GM19455 (cell line): ENCODE measurements at regions not wholly inside any gene's neighbourhood (a gene's known extent, or its start where the extent isn't known, plus 50 kb on each side); places are given as distances from the start of the nearest gene placed in this dataset.
"Not testable (repeated sequence)": the region's sequence is repeated elsewhere in the genome, so short reads cannot be mapped to it uniquely, and the experiment has no call there.

Experiments used
- ATAC-seq: cut with Tn5 transposase; IDR thresholded peaks from one replicate; pipeline ENCODE4 v1.9.1; 2021; ENCODE audit not compliant: unreplicated experiment

- no peak for ATAC-seq
Measured at GRCh38 chr4:66855956-66856355, 689.3 kb downstream of the CENPC start.

GRCh38 chr4:66853845-66854244, 691.5 kb downstream of the CENPC start:
- no peak for ATAC-seq

GRCh38 chr4:66852843-66853242, 692.5 kb downstream of the CENPC start:
- ATAC-seq: no peak

DNA sequence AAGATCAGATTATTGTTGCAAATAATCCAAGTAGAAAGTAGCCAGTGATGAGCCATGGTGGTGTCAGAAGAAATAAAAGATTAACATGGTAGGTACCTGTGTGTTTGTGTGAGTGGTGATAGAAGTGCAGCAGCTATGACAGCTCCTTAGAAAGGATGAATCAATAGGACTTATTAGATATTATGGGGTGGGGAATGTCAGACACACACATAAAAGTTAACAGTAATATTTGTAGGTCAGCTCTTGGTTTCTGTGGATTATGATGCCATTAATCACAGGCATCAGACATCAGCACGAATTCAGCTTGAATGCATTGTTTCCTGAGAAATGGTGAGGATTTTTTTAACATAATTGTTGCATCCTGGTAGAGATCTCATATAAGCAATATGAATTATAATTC, 695.7 kb downstream of the CENPC start:
- no peak for ATAC-seq

- no peak for ATAC-seq
Measured at GRCh38 chr4:66842724-66843088, 702.6 kb downstream of the CENPC start.

- no peak for ATAC-seq
Measured at GRCh38 chr4:66842026-66842723, 703.1 kb downstream of the CENPC start.

- no peak for ATAC-seq
Measured at GRCh38 chr4:66840178-66840577, 705.1 kb downstream of the CENPC start.

DNA sequence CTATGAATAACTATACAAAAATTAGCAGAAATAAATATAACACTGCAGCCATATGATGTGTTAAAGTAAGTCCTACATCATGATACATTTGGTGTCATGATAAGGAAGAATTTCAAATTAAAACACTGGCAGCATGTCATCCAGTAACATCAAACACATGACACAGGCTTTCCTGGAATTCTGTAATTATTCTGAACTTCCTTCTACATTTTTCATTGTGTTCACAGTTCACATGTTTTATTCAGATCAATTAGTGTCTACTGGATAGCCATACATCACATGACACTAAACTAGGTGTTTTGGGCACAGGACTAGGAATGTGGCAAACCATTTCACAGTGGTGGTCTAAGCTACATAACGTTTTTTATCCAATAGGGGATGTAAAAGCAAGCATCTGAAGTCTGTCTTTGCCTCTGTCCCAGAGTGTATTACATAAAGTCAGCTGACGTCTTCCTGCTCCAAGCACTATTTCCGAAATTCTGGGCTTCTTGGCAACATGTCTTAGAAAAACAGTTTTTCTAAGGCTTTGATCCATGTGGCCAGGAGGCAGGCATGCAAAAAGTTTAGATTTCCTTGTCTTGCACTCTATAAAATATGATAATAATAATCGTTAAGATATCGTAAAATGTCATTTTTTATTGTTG, 707.9 kb downstream of the CENPC start:
- ATAC-seq: no peak

DNA sequence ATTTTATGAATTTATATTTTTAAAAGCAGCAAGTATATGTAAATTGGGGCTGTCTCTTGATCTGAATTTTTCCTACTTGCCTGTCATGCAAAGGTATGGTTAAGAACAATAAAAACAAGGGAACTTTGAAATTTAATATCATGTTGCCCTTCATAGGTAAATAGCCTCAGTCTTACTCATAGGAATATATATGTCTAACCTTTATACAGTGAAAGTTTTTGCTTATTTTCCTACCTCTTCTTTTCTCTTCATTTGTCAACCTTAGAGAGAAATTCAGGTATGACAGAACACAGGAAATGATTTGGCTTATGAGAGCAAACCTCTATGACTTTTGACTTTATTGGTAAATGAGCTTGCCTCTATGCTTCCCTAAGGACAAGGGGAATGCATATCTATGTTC, 716.0 kb downstream of the CENPC start:
- no peak for ATAC-seq

GRCh38 chr4:66820681-66821080, 724.6 kb downstream of the CENPC start:
- no peak for ATAC-seq

- no peak for ATAC-seq
Measured at GRCh38 chr4:66814277-66814676, 731.0 kb downstream of the CENPC start.

DNA sequence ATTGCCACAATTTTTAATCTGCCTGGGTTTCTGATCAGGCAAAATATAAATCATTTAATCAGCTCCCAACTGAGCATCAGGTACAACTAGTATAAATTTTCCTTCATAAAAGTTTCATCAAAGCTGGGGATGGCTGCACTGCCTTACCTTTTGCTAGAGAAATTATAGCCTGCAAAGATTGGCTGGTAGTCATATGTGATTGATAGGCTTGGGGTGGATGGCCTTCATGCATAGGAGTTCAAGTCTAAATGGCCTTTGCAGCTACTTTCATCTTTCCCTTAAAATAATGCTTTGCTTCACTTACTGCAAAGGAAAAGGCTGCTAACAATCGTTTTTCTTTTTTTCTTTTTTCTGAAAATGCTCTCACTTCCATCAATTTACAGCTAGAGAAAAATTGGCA, 739.7 kb downstream of the CENPC start:
- ATAC-seq: no peak

DNA sequence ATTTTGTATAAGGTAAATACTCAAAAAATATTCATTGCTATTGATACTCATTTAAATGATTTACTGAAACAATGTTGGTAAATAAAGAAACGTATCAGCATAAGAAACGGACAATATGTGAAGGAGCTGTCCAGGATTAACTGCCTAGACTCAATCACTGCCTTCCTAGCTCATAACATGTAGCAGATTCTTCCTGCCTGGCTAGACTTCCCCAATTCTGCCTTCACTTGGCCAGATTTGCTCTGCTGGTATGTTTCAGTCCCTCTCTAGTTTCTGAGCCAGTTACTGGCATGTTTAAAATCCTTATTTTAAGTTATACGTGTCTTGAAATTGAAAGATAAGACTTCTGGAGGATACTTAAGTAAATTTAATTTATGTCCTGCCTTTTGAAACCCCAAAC, 740.3 kb downstream of the CENPC start:
- ATAC-seq: no peak

DNA sequence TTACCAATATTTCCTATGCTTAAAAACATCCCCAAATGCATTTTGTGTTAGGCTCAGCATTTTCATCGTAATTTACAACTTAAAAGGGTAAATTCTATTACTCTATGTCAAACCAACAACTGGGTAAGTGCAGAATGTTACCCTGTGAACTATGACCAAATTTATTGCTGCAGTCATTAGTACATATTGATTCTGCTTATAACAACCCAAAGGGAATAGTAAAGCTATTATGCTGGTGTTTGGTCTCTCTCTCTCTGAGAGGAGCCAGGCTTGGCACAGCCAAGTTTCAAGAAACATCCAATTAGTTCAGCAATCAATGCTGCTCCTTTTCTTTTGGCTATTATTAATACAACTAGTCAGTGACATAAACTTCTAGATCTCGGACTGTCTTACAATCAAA, 747.7 kb downstream of the CENPC start:
- ATAC-seq: no peak

GRCh38 chr4:66795724-66796123, 749.6 kb downstream of the CENPC start:
- ATAC-seq: no peak

- ATAC-seq: no peak
Measured at GRCh38 chr4:66794390-66795034, 750.8 kb downstream of the CENPC start.

- ATAC-seq: no peak
Measured at GRCh38 chr4:66791686-66792085, 753.6 kb downstream of the CENPC start.

DNA sequence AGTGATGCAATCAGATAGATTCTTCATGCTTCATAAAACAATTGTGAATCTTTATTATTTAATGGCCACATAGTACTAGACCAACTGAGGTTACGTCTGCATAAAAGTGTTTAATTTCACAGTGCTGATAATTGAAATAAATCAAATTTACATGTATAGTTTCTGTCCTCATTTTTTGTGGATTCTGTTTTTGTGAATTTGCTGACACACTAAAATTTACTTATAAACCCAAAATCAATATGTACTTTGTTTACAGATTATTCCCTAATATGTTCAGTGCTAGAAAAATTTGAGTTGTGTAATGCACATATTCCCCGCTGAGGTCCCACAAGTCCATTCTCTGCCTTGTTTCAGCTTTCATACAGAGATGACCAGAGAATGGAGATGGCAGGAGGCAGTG, 759.8 kb downstream of the CENPC start:
- ATAC-seq: no peak

- not testable (repeated sequence) for ATAC-seq
Measured at GRCh38 chr4:66782751-66783150, 762.6 kb downstream of the CENPC start.

- no peak for ATAC-seq
Measured at GRCh38 chr4:66777097-66777496, 768.2 kb downstream of the CENPC start.

DNA sequence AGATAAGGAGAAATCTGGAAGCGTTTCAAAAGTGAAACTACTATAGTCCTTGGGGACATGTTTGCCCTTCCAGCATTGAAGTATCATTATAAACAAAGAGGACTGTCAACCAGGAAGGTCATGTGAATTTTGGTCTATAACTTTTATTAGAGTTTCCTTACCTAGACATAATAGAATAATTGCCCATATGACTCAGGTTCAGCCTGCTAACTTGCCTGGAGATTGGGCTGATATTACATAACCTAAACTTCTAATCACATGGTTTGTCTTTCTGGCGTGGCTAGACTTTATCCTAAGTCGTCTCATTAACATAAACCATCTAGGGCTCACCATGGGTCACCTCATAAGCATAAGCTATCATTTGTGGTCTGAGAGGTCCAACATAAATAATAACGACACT, 775.9 kb downstream of the CENPC start:
- ATAC-seq: no peak

DNA sequence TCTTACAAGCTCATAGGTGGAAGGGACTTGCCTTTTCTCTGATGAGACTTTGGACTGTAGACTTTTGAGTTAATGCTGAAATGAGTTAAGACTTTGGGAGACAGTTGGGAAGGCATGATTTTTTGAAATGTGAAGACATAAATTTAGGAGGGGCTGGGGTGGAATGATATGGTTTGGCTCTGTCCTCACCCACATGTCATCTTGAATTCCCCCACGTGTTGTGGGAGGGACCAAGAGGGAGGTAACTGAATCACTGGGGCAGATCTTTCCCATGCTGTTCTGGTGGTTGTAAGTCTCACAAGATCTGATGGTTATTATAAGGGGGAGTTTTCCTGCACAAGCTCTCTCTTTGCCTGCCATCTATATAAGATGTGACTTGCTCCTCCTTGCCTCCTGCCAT, 777.9 kb downstream of the CENPC start:
- ATAC-seq: no peak
